ENCODE measurements at regions not wholly inside any gene's neighbourhood (a gene's known extent, or its start where the extent isn't known, plus 50 kb on each side); places are given as distances from the start of the nearest gene placed in this dataset.
"Not testable (repeated sequence)": the region's sequence is repeated elsewhere in the genome, so short reads cannot be mapped to it uniquely, and the experiment has no call there.

- Mint-ChIP-seq H3K4me1 (ENCODE audit: low read depth) (no peaks in the 10 kb centered on the region), H3K27me3 (ENCODE audit: low read depth) (no peaks in the 10 kb centered on the region), H3K27ac (no peak overlapping the region), H3K9me3 (no peaks in the 10 kb centered on the region), H3K4me3 (no peak overlapping the region), H3K36me3 (ENCODE audit: low read depth) (no peaks in the 10 kb centered on the region)
Observed at GRCh38 chr18:41899535-41899934, 55.5 kb upstream of the PIK3C3 start.

GRCh38 chr18:41893432-41893831 lies 61.6 kb upstream of the PIK3C3 start:
- Mint-ChIP-seq H3K27me3 (ENCODE audit: low read depth) (no peaks in the 10 kb centered on the region), H3K4me3 (no peak overlapping the region), H3K27ac (no peak overlapping the region), H3K36me3 (ENCODE audit: low read depth) (no peaks in the 10 kb centered on the region), H3K4me1 (ENCODE audit: low read depth) (no peaks in the 10 kb centered on the region), H3K9me3 (no peaks in the 10 kb centered on the region)

- no peak overlapping the region for H3K27ac Mint-ChIP-seq
- no peaks in the 10 kb centered on the region for H3K36me3 Mint-ChIP-seq (ENCODE audit: low read depth)
- H3K4me1 Mint-ChIP-seq (ENCODE audit: low read depth), result no peaks in the 10 kb centered on the region
- H3K4me3 Mint-ChIP-seq, result no peak overlapping the region
- no peaks in the 10 kb centered on the region for H3K27me3 Mint-ChIP-seq (ENCODE audit: low read depth)
- no peaks in the 10 kb centered on the region for H3K9me3 Mint-ChIP-seq
Observed at GRCh38 chr18:41887100-41887499, 67.9 kb upstream of the PIK3C3 start.

GRCh38 chr18:41886126-41886807 lies 68.8 kb upstream of the PIK3C3 start:
- H3K27ac Mint-ChIP-seq, result no peak overlapping the region
- no peaks in the 10 kb centered on the region for H3K27me3 Mint-ChIP-seq (ENCODE audit: low read depth)
- no peaks in the 10 kb centered on the region for H3K36me3 Mint-ChIP-seq (ENCODE audit: low read depth)
- no peaks in the 10 kb centered on the region for H3K9me3 Mint-ChIP-seq
- no peaks in the 10 kb centered on the region for H3K4me1 Mint-ChIP-seq (ENCODE audit: low read depth)
- no peak overlapping the region for H3K4me3 Mint-ChIP-seq

- H3K4me1 Mint-ChIP-seq (ENCODE audit: low read depth), result no peaks in the 10 kb centered on the region
- no peaks in the 10 kb centered on the region for H3K27me3 Mint-ChIP-seq (ENCODE audit: low read depth)
- no peak overlapping the region for H3K4me3 Mint-ChIP-seq
- H3K27ac Mint-ChIP-seq, result no peak overlapping the region
- H3K9me3 Mint-ChIP-seq, result no peaks in the 10 kb centered on the region
- no peaks in the 10 kb centered on the region for H3K36me3 Mint-ChIP-seq (ENCODE audit: low read depth)
Observed at GRCh38 chr18:41881285-41881684, 73.7 kb upstream of the PIK3C3 start.

GRCh38 chr18:41879256-41879655 lies 75.8 kb upstream of the PIK3C3 start:
- Mint-ChIP-seq H3K4me3 (no peak overlapping the region), H3K27me3 (ENCODE audit: low read depth) (no peaks in the 10 kb centered on the region), H3K4me1 (ENCODE audit: low read depth) (no peaks in the 10 kb centered on the region), H3K36me3 (ENCODE audit: low read depth) (no peaks in the 10 kb centered on the region), H3K9me3 (no peaks in the 10 kb centered on the region), H3K27ac (no peak overlapping the region)

- H3K27me3 Mint-ChIP-seq (ENCODE audit: low read depth), result no peaks in the 10 kb centered on the region
- H3K4me1 Mint-ChIP-seq (ENCODE audit: low read depth), result no peaks in the 10 kb centered on the region
- no peak overlapping the region for H3K27ac Mint-ChIP-seq
- H3K36me3 Mint-ChIP-seq (ENCODE audit: low read depth), result no peaks in the 10 kb centered on the region
- no peak overlapping the region for H3K4me3 Mint-ChIP-seq
- no peaks in the 10 kb centered on the region for H3K9me3 Mint-ChIP-seq
Observed at GRCh38 chr18:41875094-41875780, 79.8 kb upstream of the PIK3C3 start.

- no peaks in the 10 kb centered on the region for H3K27me3 Mint-ChIP-seq (ENCODE audit: low read depth)
- H3K4me1 Mint-ChIP-seq (ENCODE audit: low read depth), result no peaks in the 10 kb centered on the region
- H3K9me3 Mint-ChIP-seq, result no peaks in the 10 kb centered on the region
- H3K27ac Mint-ChIP-seq, result no peak overlapping the region
- H3K36me3 Mint-ChIP-seq (ENCODE audit: low read depth), result no peaks in the 10 kb centered on the region
- H3K4me3 Mint-ChIP-seq, result no peak overlapping the region
Observed at GRCh38 chr18:41873730-41874129, 81.3 kb upstream of the PIK3C3 start.

GRCh38 chr18:41872206-41872605 lies 82.8 kb upstream of the PIK3C3 start:
- no peak overlapping the region for H3K27ac Mint-ChIP-seq
- no peaks in the 10 kb centered on the region for H3K4me1 Mint-ChIP-seq (ENCODE audit: low read depth)
- H3K27me3 Mint-ChIP-seq (ENCODE audit: low read depth), result no peaks in the 10 kb centered on the region
- H3K4me3 Mint-ChIP-seq, result no peak overlapping the region
- H3K9me3 Mint-ChIP-seq, result no peaks in the 10 kb centered on the region
- no peaks in the 10 kb centered on the region for H3K36me3 Mint-ChIP-seq (ENCODE audit: low read depth)

- H3K9me3 Mint-ChIP-seq, result no peaks in the 10 kb centered on the region
- H3K27me3 Mint-ChIP-seq (ENCODE audit: low read depth), result no peaks in the 10 kb centered on the region
- no peaks in the 10 kb centered on the region for H3K36me3 Mint-ChIP-seq (ENCODE audit: low read depth)
- H3K27ac Mint-ChIP-seq, result no peak overlapping the region
- H3K4me1 Mint-ChIP-seq (ENCODE audit: low read depth), result no peaks in the 10 kb centered on the region
- no peak overlapping the region for H3K4me3 Mint-ChIP-seq
Observed at GRCh38 chr18:41871229-41872000, 83.6 kb upstream of the PIK3C3 start.

GRCh38 chr18:41870817-41871216 lies 84.2 kb upstream of the PIK3C3 start:
- H3K27ac Mint-ChIP-seq, result no peak overlapping the region
- H3K36me3 Mint-ChIP-seq (ENCODE audit: low read depth), result no peaks in the 10 kb centered on the region
- H3K9me3 Mint-ChIP-seq, result no peaks in the 10 kb centered on the region
- H3K4me1 Mint-ChIP-seq (ENCODE audit: low read depth), result no peaks in the 10 kb centered on the region
- H3K27me3 Mint-ChIP-seq (ENCODE audit: low read depth), result no peaks in the 10 kb centered on the region
- no peak overlapping the region for H3K4me3 Mint-ChIP-seq

GRCh38 chr18:41870191-41870590 lies 84.8 kb upstream of the PIK3C3 start:
- Mint-ChIP-seq H3K4me1 (ENCODE audit: low read depth) (no peaks in the 10 kb centered on the region), H3K36me3 (ENCODE audit: low read depth) (no peaks in the 10 kb centered on the region), H3K27ac (no peak overlapping the region), H3K4me3 (no peak overlapping the region), H3K9me3 (no peaks in the 10 kb centered on the region), H3K27me3 (ENCODE audit: low read depth) (no peaks in the 10 kb centered on the region)

- not testable (repeated sequence) for H3K4me3 Mint-ChIP-seq; H3K4me1 Mint-ChIP-seq (ENCODE audit: low read depth); H3K9me3 Mint-ChIP-seq; H3K27me3 Mint-ChIP-seq (ENCODE audit: low read depth); H3K36me3 Mint-ChIP-seq (ENCODE audit: low read depth); H3K27ac Mint-ChIP-seq
Observed at GRCh38 chr18:41865796-41866195, 89.2 kb upstream of the PIK3C3 start.

- H3K27ac Mint-ChIP-seq, result no peak overlapping the region
- H3K27me3 Mint-ChIP-seq (ENCODE audit: low read depth), result peaks cover 5% of the 10 kb centered on the region
- no peaks in the 10 kb centered on the region for H3K4me1 Mint-ChIP-seq (ENCODE audit: low read depth)
- H3K36me3 Mint-ChIP-seq (ENCODE audit: low read depth), result no peaks in the 10 kb centered on the region
- H3K4me3 Mint-ChIP-seq, result no peak overlapping the region
- H3K9me3 Mint-ChIP-seq, result no peaks in the 10 kb centered on the region
Observed at GRCh38 chr18:41864216-41864615, 90.8 kb upstream of the PIK3C3 start.

GRCh38 chr18:41862921-41863320 lies 92.1 kb upstream of the PIK3C3 start:
- H3K27me3 Mint-ChIP-seq (ENCODE audit: low read depth), result peaks cover 5% of the 10 kb centered on the region
- no peak overlapping the region for H3K4me3 Mint-ChIP-seq
- no peaks in the 10 kb centered on the region for H3K4me1 Mint-ChIP-seq (ENCODE audit: low read depth)
- H3K36me3 Mint-ChIP-seq (ENCODE audit: low read depth), result no peaks in the 10 kb centered on the region
- H3K27ac Mint-ChIP-seq, result no peak overlapping the region
- no peaks in the 10 kb centered on the region for H3K9me3 Mint-ChIP-seq

Measured in T-helper 1 cell treated with Interleukin-12 subunit alpha and Interleukin-12 subunit beta and Interleukin-4 antibody, amounts not matched to agents 30 μg/mL and 1 μg/mL, for 36 hours (primary cell).